ENCODE measurements at regions not wholly inside any gene's neighbourhood (a gene's known extent, or its start where the extent isn't known, plus 50 kb on each side); places are given as distances from the start of the nearest gene placed in this dataset.
A peak's percentile ranks its signal among the peaks of the same experiment; 100 is the strongest.

DNA sequence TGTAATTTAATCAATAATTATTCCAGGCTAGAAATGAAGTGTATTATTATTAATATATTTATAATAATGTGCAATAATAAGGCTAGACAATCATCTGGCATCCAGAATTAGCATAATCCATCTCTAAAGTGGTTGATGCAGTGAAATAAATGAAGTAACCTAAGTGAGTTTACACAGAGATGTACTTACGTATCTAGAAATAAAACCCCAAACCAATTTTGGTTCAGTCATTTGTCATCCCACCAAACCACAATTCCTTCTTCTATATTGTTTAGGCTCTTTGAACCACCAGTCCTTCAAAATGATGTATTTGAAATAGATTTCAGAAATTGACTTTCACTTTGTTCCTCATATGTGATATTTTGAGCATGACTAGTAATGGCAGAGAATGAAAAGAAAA lies 247.6 kb upstream of the MIR17HG start:
- DNase-seq: no peak

DNA sequence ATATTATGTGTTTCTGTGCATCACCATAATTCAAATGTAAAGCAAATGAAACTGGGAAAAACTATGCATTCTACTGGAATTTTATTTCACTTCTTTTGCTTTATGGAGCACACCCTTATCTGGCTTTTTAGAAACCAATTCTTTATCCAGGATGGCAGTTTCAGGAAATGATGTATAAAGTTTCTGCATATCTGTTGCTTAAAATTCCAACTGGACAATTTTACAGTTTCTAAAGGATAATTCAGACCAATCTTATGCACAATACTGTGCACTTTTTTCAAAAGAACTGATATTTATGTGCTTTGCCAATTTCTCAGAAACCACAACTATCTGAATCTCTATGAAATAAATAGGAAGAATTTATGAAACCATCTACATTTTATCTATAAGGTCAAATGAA lies 246.5 kb upstream of the MIR17HG start:
- no peak for DNase-seq

DNA sequence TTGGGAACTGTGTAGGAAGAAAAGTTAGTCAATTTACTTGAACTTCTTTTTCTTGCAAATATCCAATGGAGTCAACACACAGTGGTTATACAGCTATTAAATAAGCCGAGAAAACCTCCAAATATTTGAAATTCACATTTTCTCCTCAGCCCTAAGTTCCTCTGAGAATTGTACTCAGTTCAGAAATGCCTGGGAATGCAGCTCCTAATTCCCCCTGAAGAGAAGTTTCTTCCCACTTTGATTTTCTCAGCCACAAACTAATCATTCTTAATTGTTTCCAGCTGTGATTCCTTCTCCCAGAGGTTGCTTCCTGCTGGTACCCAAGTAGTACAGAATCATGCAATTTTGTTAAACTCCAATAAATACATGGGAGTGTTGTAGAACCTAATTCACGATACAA lies 246.1 kb upstream of the MIR17HG start:
- no peak for DNase-seq

DNA sequence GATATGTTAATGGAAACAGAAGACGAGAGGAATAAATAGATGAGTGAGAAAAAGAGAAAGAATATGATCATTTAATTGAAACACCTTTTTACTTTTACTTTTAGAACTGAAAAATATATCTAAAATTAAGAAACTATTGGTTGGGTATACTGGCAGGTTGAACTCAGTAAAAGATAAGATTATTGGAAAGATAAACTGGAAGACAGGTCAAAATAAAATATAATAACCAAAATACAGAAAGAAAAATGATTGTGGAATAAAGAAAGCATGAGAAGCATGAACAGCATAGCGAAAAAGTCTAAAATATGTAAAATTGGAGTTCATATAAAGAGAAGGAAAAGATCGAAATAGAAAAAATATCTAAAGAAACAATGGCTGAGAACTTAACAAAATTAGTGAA lies 242.2 kb upstream of the MIR17HG start:
- DNase-seq: no peak

DNA sequence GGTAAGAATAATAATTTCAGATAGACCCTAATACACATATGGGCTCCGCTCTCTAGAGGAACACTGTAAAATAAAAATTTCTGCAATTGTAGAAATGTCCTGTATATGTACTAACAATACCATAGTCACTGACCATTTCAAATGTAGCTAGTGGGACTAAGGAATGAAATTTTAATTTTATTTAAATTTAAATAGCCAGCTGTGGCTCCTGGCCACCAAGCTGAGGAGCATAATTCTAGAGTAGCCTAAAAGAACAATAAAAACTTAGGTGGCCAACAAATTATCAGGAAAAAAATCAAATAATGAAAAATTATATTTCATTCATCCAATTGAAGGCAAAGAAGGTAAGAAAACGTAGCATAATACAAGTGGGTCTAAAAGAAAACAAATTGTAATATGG lies 240.9 kb upstream of the MIR17HG start:
- DNase-seq: no peak

DNA sequence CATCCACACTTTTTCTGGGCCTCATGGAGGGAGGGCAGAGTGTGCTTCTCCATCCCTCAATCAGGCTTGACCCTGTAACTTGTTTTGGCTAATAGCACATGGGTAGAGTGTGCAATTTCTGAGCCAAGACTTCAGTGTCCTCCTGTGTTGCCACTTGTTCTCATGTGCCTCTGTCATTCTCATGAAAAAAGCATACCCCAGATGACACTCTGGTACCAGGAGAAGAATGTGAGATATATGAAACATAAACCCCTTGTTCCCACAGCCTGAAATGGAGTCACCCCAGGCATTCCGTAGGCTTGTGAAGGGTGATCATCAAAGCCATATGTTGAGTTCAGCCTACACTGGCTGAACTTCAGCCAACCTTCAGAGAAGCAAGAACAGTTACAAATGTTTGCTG lies 239.2 kb upstream of the MIR17HG start:
- DNase-seq: no peak

DNA sequence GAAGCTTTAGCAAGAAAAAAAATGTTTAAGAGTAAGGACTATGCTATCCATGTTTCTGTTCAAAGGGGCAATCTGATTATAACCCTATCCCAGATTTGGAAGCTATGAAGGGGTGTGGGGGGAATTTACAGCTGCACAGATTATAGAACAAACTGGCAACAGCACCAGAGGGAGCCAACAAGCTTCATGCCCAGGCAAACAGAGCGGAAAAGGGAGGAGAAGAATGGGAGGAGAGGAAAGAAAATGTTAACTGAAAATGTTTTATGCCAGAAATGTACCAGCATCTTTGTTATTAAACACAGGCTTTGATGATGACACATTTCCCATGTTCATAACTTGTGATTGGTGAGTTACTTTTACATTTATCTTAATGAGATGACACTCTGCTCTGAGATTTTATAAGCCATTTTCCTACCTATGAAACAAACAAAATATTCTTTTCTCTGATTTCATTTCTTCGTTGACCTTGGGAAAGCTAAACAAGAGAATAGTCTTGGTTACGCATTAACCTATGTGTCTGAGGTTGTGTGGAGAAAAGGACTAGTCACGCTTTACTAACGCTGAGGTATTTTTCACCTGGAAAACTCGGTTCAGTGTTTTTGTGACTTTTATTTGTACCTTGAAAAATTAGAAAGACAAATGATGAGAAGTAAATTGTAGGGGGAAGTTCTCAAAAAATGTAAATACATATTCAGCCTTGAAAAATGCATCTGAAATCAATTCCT lies 235.8 kb upstream of the MIR17HG start:
- no peak for DNase-seq

DNA sequence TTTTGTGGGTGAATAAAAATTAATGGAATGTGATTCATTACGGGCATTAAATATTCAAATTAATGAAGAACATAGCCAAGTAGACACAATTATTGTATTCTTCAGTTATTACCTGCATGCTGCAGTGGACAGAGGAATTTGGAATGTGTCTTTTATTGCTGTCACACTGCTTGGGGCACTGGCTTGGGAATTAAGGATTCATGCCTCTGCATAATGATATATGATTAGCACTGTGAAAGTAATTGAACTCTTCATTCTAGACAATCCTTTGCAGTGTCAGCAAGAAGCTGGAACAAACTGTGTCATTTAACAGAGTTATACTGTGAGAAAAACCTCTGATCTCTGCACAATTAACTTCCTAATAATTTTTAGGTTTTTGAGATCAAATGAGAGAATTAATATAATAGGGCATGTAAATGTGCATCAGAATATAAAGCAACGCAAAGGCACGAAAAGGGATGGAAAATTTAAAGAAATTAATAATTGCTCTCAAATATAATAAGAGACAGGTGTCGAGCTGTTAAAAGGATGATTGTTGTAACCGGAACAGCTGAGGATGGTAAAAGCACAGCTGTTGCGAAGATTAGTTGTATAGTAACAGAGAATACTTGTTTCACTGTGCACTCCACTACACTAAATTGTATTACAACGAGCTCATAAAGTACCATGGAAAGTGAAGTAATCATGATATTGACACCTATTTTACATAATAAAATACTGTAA lies 235.1 kb upstream of the MIR17HG start:
- no peak for DNase-seq

DNA sequence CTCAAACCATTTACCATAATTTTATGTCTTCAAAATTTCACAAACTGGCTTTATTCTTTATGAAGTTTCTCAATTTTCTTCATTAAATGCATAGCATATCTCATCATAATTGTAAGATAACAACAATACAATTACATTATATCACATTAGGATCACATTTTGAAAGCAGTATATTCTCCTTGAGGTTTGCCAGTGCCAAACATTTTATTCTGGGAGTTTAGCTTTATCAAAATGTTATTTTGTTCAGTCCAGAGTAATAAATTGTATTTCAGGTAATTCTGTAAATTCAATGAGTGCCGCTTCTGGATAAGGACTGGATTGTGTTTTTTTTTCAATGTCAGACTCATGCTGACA lies 234.6 kb upstream of the MIR17HG start:
- no peak for DNase-seq

DNA sequence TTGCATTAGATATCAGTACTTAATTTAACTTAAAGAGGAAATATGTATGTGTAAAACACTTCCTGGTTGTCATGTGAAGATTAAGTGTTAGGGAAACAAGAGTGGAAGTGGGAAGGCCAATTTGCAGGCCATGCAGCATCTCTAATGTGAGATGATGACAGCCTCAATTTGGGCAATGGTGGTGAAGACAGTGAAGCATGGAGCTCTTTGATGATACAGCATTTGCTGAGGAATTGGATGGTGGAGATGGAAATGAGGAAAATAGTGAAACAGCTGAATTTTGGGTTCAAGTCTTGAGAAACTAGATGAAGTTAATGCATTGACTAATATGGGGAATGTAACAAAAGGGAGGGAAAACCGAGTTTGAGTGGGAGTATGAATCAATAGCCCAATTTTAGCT lies 231.7 kb upstream of the MIR17HG start:
- no peak for DNase-seq

DNA sequence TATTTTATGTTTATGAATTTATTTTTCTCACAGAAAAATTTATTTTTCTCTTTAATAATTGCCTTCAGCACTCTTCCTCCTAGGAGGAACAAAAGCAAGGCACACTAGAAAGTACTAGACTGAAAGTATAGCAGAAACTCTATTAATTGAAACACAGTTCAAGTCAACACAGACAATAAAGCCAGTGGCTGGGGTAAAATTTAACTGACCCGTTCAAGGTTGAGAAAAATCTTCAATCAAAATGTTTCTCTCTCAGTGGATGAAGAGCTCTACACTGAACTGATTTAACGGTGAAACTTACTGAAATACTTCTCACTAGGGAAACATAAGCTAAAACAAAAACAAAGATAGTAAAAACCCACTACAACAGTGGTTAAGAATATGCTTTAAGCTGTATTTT lies 230.1 kb upstream of the MIR17HG start:
- no peak for DNase-seq

DNA sequence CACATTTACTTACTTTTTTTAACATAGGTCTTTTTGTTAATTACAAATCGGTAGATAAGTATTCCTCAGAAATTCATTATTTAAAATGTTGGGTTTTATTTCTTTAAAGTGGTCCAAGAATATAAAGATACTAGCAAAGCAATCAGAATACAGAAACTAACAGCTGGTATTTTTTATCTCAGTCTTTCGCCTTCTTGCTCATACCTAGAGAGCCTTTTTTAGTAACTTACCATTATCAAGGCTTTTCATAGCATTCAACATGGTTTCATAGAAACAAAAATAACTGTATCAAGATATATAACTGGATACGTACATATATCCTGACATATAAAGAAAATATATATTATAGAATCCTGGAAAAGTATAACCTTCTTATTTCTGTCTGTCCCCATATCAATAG lies 227.8 kb upstream of the MIR17HG start:
- no peak for DNase-seq

DNA sequence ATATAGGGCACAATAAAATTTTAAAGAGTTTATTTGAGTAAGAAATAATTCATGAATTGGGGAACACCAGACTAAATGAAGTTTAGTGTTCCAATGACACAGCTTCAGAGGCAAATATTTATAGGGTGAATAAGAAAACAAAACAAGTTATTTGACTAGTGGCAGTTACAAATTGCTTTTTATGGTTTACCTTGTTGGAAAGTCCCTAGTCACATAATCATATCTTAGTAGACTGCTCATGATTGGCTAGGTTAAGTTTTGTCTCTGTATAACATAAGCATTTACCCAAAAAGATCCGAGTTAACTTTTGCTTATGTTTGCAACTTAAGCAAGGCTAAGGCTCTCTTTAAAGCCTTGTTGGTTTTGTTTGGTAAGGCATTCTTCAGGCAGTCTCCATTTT lies 224.7 kb upstream of the MIR17HG start:
- DNase-seq: no peak

DNA sequence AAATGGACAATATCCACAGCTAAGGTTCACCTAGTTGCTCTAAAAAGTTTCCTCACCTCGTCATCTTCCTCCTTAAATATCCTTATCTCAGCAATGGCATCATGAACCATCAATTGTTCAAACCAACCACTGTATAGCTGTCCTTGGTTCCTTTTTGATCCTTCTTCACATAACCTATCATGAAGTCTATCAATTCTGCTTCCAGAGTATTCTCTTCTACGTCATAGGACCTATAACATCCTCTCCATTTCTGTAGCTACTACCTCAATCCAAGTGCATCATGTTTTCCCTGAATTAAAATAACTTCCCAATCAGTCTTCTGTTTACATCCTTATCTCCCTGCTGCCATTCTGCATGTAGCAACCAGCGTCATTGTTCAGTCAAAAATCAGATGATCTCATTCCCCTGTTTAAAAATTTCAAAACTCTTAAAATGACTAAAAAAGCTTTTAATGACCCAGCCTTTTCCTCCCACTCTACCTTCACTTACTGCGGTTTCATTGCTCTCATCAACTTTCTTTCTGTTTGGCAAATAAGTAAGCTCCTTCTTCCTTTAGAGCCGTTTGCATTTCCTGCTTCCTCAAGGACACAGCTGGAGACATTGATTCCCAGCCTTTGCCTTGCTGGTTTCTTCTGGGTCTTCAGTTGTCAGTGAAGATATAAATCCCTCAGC lies 223.9 kb upstream of the MIR17HG start:
- DNase-seq: no peak

DNA sequence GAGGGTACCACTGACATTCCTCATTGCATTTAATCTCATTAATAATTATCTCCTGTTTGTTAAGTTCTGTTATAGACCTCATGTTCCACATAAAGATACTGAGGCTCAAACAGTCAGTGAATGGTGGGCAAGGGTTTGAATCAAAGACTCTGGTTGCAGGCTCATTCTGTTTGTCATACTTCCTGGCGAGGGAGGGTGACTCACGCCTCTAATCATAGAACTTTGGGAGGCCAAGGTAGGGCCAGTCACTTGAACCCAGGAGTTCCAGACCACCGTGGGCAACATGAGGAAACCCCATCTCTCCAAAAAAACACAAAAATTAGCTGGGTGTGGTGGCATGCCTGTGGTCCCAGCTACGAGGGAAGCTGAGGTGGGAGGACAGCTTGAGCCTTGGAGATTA lies 220.7 kb upstream of the MIR17HG start:
- no peak for DNase-seq

DNA sequence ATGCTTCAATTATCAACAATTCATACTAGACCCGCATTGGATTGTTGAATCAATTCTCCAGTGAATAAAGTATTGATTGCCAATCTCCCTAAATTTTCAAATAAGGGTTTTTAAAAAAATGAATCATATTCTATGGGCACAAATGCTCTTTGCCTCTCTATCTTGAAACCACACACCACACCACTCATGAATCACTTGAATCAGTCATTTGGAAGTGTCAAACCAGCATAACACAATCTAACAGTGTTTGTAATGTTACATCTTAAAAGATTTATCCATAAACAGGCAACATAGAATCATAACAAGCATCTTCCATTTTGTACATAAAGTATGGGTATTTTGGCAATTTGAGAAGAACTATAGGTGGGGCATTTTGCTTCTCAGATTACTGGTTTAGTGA lies 219.5 kb upstream of the MIR17HG start:
- DNase-seq: no peak

DNA sequence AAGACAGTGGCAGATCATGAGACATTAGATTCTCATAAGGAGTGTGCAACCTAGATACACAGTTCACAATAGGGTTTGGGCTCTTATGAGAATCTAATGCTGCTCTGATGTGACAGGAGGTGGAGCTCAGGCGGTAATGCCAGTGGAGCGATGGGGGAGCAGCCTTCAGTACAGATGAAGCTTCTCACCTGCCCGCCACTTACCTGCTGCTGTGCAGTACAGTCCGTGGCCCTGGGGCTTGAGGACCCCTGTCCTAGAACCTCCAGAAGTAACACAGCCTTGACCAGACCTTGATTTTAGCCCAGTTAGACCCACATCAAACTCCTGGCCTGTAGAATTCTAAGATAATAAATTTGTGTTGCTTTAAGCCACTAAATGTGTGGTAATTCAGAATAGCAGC lies 215.1 kb upstream of the MIR17HG start:
- no peak for DNase-seq

DNA sequence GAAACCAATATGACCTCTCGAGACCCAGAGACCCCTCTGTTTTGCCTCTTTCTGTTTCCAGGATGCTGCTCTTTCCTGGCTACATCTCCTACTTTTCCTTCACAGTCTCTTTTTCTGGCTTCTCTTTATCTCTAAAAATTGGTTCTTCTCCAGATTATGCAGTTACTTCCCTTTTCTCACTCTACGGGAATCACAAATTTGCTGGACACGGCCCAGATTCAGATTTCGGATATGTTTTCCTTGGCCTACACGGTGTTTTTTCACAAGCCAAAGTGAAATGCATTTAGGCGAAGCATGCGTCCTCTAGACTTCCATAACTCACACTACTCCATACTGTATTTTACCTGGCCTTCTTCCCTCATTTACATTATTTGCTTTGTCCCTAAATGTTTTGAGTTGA lies 214.7 kb upstream of the MIR17HG start:
- no peak for DNase-seq

DNA sequence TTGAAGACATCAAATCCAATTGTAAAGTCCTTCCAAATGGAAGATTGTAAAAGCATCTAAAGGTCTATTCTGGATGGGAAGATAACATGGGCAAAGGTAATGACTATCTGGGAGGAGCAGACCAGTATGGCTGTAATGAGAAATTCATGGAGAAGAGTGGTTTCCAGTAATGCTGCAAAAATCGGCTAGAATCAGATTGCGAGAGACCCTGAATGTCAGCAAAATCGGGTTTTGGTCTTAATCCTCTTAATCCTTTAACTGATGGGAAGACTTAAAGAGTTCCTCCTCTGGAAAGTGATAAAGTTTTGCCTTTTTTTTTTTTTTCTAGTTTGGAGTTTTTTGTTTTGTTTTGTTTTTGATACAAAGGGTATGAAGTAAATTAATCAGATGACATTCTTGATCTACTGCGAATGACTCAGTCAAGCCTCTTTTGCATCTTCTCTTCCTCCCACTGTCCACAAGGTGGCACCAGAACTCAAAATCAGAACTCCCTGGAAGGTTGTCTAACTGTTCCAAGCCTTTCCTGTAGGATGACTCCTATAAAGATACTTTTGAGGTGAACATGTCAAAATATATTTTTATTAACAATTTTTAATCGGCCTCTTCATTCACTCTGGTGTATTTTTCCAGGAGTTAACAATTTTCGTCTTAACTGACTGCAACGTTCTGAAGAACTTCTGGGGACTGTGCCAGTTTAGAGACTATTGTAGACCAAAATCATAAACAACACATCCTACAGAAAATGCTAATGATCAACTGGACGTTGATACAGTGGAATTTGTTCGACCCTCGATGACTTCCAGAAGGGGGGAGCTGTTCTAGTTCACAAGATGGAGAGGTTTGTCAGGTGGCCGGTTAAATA lies 213.3 kb upstream of the MIR17HG start:
- peak; percentile 34 for DNase-seq

DNA sequence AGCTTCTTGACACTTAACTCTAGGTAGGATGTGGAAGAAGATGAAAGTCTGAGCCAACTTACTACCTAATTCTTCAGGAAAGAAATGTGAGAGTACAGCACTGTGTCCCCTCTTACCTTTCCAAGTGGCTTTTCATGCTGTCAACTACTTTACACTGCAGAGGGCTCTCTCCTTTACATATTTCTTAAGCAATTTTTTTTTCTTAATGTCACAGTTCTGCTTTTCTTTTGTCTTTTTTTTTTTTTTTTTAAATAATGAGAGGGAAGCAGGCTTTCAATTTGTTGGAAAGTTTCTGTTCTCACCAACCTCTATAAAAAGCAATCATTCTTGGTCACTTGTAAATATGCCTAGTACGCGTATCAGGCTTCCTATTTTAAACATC lies 212.7 kb upstream of the MIR17HG start:
- DNase-seq: no peak

DNA sequence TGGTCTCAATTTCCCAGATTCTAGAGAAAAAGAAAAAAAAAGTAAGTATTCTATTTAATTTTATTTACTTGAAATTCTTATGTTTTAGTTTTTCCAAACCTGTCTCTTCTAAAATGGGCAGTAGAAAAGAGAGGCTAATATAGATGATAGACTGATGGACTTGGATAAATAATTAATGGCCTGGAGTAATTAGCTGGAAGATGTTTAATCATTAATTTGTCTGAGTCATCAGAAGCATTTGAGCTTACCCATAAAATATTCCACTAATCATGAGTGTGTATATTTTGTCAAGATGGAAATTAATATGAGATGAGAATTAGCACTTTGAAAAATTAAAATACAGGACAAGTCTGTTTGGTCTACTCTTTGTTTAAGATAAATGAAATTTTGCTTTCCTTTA lies 212.1 kb upstream of the MIR17HG start:
- DNase-seq: no peak

DNA sequence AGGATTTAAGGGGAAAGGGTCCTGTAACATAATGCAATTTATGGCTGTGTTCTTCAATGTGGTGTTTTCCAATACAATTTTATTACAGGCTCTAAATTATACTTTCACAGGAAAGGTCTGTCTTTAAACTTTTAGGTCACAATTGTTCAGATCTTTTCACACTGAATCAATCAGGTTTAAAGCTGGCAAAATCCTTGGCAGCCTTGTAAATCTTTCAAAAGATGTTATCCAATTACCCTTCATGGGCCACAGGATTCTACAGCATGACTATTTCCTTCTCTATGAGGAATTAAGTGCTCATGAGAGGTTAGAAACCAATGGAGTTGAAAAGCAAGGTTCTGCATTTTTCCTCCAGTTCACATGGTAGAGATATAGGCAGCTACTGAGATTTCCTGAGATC lies 211.5 kb upstream of the MIR17HG start:
- no peak for DNase-seq

DNA sequence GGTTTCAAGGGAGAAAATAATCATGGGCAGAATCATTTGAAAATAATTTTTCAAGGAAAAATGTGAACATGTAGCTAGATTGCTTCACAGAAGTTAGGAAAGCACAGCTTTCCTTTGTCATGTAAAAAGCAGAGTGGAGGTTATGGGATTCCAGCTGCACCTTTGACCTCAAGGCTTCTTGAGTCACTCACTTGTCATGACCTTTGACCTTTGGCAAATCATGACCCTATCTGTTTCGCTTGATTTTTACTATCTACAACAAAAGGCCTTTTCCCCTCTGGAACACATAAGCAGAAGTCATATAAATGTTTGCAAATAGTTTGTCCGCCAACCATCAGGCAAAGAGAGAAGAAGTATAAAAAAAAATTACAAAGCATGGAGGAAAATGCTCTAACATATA lies 210.7 kb upstream of the MIR17HG start:
- no peak for DNase-seq

DNA sequence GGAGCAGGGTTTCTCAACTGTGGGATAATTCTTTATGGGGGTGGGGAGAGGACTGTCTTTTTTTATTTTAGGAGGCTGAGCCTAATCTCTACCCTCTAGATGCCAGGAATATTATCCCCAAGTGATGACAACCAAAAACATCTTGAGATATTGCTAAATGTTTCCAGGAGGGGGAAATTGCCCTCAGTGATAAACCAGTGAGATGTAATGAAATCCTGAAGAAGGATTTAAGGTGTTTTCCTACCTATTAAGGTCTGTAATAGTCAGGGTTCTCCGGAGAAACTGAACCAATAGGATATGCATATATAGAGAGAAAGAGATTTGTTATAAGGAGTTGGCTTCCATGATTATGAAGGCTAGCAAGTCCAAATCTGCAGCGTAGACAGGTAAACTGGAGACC lies 208.3 kb upstream of the MIR17HG start:
- no peak for DNase-seq

Measured in CD4-positive, alpha-beta T cell treated with Interleukin-10 for 1 hour (primary cell).